ENCODE measurements at regions not wholly inside any gene's neighbourhood (a gene's known extent, or its start where the extent isn't known, plus 50 kb on each side); places are given as distances from the start of the nearest gene placed in this dataset.

DNA sequence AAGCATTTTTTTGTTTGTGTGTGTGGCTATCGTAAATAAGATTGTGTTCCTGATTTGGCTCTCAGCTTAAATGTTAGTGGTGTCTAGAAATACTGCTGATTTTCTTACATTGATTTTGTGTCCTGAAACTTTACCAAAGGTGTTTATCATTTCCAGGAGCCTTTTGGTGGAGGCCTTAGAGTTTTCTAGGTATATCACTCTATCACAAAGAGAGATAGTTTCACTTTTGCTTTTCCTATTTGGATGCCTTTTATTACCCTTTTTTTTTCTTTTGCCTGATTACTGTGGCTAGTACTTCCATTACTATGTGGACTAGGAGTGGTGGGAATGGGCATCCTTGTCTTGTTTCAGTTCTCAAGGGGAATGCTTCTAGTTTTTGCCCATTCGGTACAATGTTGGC, 109.6 kb downstream of the S1PR1 start:
- TF ChIP-seq, protein P1, sequence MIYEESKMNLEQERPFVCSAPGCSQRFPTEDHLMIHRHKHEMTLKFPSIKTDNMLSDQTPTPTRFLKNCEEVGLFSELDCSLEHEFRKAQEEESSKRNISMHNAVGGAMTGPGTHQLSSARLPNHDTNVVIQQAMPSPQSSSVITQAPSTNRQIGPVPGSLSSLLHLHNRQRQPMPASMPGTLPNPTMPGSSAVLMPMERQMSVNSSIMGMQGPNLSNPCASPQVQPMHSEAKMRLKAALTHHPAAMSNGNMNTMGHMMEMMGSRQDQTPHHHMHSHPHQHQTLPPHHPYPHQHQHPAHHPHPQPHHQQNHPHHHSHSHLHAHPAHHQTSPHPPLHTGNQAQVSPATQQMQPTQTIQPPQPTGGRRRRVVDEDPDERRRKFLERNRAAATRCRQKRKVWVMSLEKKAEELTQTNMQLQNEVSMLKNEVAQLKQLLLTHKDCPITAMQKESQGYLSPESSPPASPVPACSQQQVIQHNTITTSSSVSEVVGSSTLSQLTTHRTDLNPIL (CRISPR knock-in tag; IDR thresholded peaks at IDR 0.05; ENCODE audit: low read depth), result no peak
- TF ChIP-seq, protein P2, sequence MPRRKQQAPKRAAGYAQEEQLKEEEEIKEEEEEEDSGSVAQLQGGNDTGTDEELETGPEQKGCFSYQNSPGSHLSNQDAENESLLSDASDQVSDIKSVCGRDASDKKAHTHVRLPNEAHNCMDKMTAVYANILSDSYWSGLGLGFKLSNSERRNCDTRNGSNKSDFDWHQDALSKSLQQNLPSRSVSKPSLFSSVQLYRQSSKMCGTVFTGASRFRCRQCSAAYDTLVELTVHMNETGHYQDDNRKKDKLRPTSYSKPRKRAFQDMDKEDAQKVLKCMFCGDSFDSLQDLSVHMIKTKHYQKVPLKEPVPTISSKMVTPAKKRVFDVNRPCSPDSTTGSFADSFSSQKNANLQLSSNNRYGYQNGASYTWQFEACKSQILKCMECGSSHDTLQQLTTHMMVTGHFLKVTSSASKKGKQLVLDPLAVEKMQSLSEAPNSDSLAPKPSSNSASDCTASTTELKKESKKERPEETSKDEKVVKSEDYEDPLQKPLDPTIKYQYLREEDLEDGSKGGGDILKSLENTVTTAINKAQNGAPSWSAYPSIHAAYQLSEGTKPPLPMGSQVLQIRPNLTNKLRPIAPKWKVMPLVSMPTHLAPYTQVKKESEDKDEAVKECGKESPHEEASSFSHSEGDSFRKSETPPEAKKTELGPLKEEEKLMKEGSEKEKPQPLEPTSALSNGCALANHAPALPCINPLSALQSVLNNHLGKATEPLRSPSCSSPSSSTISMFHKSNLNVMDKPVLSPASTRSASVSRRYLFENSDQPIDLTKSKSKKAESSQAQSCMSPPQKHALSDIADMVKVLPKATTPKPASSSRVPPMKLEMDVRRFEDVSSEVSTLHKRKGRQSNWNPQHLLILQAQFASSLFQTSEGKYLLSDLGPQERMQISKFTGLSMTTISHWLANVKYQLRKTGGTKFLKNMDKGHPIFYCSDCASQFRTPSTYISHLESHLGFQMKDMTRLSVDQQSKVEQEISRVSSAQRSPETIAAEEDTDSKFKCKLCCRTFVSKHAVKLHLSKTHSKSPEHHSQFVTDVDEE (CRISPR knock-in tag; IDR thresholded peaks at IDR 0.05), result no peak
- TF ChIP-seq BACH2 (CRISPR knock-in tag; IDR thresholded peaks at IDR 0.05; ENCODE audit: borderline replicate concordance) (no peak), ESRRG (CRISPR knock-in tag; IDR thresholded peaks at IDR 0.05) (no peak)
